ENCODE measurements at regions not wholly inside any gene's neighbourhood (a gene's known extent, or its start where the extent isn't known, plus 50 kb on each side); places are given as distances from the start of the nearest gene placed in this dataset.

GRCh38 chr3:174457758-174458157 lies 401.4 kb upstream of the NAALADL2 start:
- Histone ChIP-seq H3K4me3 (ENCODE audit: insufficient read depth, low read length) (no peak overlapping the region), H3K27ac (ENCODE audit: low read depth, low read length) (no peak overlapping the region), H4K20me1 (ENCODE audit: insufficient read depth, low read length) (no peaks in the 10 kb centered on the region), H3K4me1 (ENCODE audit: insufficient read depth, low read length) (no peaks in the 10 kb centered on the region), H3K27me3 (ENCODE audit: insufficient read depth, low read length) (no peaks in the 10 kb centered on the region), H2AFZ (ENCODE audit: low read length) (no peak overlapping the region), H3K4me2 (ENCODE audit: insufficient read depth, low read length) (no peak overlapping the region), H3K9me3 (ENCODE audit: low read depth, low read length) (no peaks in the 10 kb centered on the region), H3K36me3 (ENCODE audit: insufficient read depth, low read length) (no peaks in the 10 kb centered on the region), H3K79me2 (ENCODE audit: insufficient read depth, low read length) (no peaks in the 10 kb centered on the region)
- no peak for DNase-seq (ENCODE audit: insufficient read length, low spot score, missing footprints)
- no peak for TF ChIP-seq CTCF (IDR thresholded peaks at IDR 0.05; ENCODE audit: extremely low read depth, low read depth, low read length)

- Histone ChIP-seq H2AFZ (ENCODE audit: low read length) (no peak overlapping the region), H3K79me2 (ENCODE audit: insufficient read depth, low read length) (no peaks in the 10 kb centered on the region), H3K4me2 (ENCODE audit: insufficient read depth, low read length) (no peak overlapping the region), H3K9me3 (ENCODE audit: low read depth, low read length) (no peaks in the 10 kb centered on the region), H3K27me3 (ENCODE audit: insufficient read depth, low read length) (no peaks in the 10 kb centered on the region), H3K4me3 (ENCODE audit: insufficient read depth, low read length) (no peak overlapping the region), H4K20me1 (ENCODE audit: insufficient read depth, low read length) (no peaks in the 10 kb centered on the region), H3K36me3 (ENCODE audit: insufficient read depth, low read length) (no peaks in the 10 kb centered on the region), H3K4me1 (ENCODE audit: insufficient read depth, low read length) (no peaks in the 10 kb centered on the region), H3K27ac (ENCODE audit: low read depth, low read length) (no peak overlapping the region)
- no peak for DNase-seq (ENCODE audit: insufficient read length, low spot score, missing footprints)
- no peak for TF ChIP-seq CTCF (IDR thresholded peaks at IDR 0.05; ENCODE audit: extremely low read depth, low read depth, low read length)
Observed at GRCh38 chr3:174460831-174461230, 398.3 kb upstream of the NAALADL2 start.

- DNase-seq (ENCODE audit: insufficient read length, low spot score, missing footprints) = peak; percentile 37
- H3K27me3 ChIP-seq (ENCODE audit: insufficient read depth, low read length) = no peaks in the 10 kb centered on the region
- TF ChIP-seq CTCF (IDR thresholded peaks at IDR 0.05; ENCODE audit: extremely low read depth, low read depth, low read length) = no peak
Observed at GRCh38 chr3:174462916-174463315, 396.2 kb upstream of the NAALADL2 start.

GRCh38 chr3:174465177-174465576 lies 394.0 kb upstream of the NAALADL2 start:
- Histone ChIP-seq H4K20me1 (ENCODE audit: insufficient read depth, low read length) (no peaks in the 10 kb centered on the region), H3K4me3 (ENCODE audit: insufficient read depth, low read length) (no peak overlapping the region), H3K36me3 (ENCODE audit: insufficient read depth, low read length) (no peaks in the 10 kb centered on the region), H3K9me3 (ENCODE audit: low read depth, low read length) (no peaks in the 10 kb centered on the region), H2AFZ (ENCODE audit: low read length) (no peak overlapping the region), H3K79me2 (ENCODE audit: insufficient read depth, low read length) (peaks cover 2% of the 10 kb centered on the region), H3K27ac (ENCODE audit: low read depth, low read length) (no peak overlapping the region), H3K4me2 (ENCODE audit: insufficient read depth, low read length) (no peak overlapping the region), H3K27me3 (ENCODE audit: insufficient read depth, low read length) (no peaks in the 10 kb centered on the region), H3K4me1 (ENCODE audit: insufficient read depth, low read length) (no peaks in the 10 kb centered on the region)
- no peak for TF ChIP-seq CTCF (IDR thresholded peaks at IDR 0.05; ENCODE audit: extremely low read depth, low read depth, low read length)
- no peak for DNase-seq (ENCODE audit: insufficient read length, low spot score, missing footprints)

More at GRCh38 chr3:174462916-174463315, 396.2 kb upstream of the NAALADL2 start:
- no peaks in the 10 kb centered on the region for H3K36me3 ChIP-seq (ENCODE audit: insufficient read depth, low read length)
- H4K20me1 ChIP-seq (ENCODE audit: insufficient read depth, low read length) = no peaks in the 10 kb centered on the region
- H3K4me2 ChIP-seq (ENCODE audit: insufficient read depth, low read length) = no peak overlapping the region
- no peak overlapping the region for H3K27ac ChIP-seq (ENCODE audit: low read depth, low read length)
- H3K4me1 ChIP-seq (ENCODE audit: insufficient read depth, low read length) = no peaks in the 10 kb centered on the region
- peaks cover under 1% of the 10 kb centered on the region for H3K79me2 ChIP-seq (ENCODE audit: insufficient read depth, low read length)
- no peak overlapping the region for H2AFZ ChIP-seq (ENCODE audit: low read length)
- no peaks in the 10 kb centered on the region for H3K9me3 ChIP-seq (ENCODE audit: low read depth, low read length)
- H3K4me3 ChIP-seq (ENCODE audit: insufficient read depth, low read length) = no peak overlapping the region
